Thyroid gland (tissue), 4 donors: ENCODE measurements at regions not wholly inside any gene's neighbourhood (a gene's known extent, or its start where the extent isn't known, plus 50 kb on each side); places are given as distances from the start of the nearest gene placed in this dataset.

Source experiments
- DNase-seq, 2 donors: peaks; one replicate each; pipeline ENCODE4 v3.0.0-alpha.2; 2019
- H3K27ac ChIP-seq, 3 donors: fragments of 200-600 bp; sonication (generic); 1 replicate in 2 of 3; 2 replicates in 1 of 3; pipeline ENCODE4 v1.5.1; 2016 to 2019; ENCODE audit warnings: mild to moderate bottlenecking in 1 of 3, moderate library complexity in 1 of 3
- H3K27me3 ChIP-seq: fragments of 200-600 bp; sonication (generic); one replicate; pipeline ENCODE4 v1.5.1; 2019
- H3K36me3 ChIP-seq, 2 donors: fragments of 200-600 bp; sonication (generic); one replicate each; pipeline ENCODE4 v1.5.1; 2016 to 2019
- H3K4me1 ChIP-seq, 2 donors: fragments of 200-600 bp; sonication (generic); one replicate each; pipeline ENCODE4 v1.5.1; 2017 to 2019
- H3K4me3 ChIP-seq, 3 donors: fragments of 200-600 bp; sonication (generic); replicated peaks in 1 of 3; 1 replicate in 2 of 3; 2 replicates in 1 of 3; pipeline ENCODE4 v1.5.1; 2016; ENCODE audit warnings: mild to moderate bottlenecking in 1 of 3
- H3K9me3 ChIP-seq: fragments of 200-600 bp; sonication (generic); one replicate; pipeline ENCODE4 v1.5.1; 2017
- CTCF ChIP-seq, 6 experiments: fragments of 200-600 bp in 3 of 6; fragments of 450-650 bp in 3 of 6; sonication (generic) in 3 of 6; IDR thresholded peaks; one replicate each; pipeline ENCODE4 v1.5.1; 2016 to 2019; ENCODE audit warnings: antibody characterized with exemption in 6 of 6, mild to moderate bottlenecking in 2 of 6, inconsistent platforms in 1 of 6, moderate library complexity in 1 of 6
- POLR2A ChIP-seq, 2 donors: fragments of 450-650 bp; IDR thresholded peaks; one replicate each; pipeline ENCODE4 v1.6.1; 2017; ENCODE audit warnings: antibody characterized with exemption in 2 of 2, mild to moderate bottlenecking in 2 of 2, moderate library complexity in 1 of 2
- WGBS, 2 donors: methylation state at CpG; one replicate each; pipeline ENCODE4 v1.1.5; 2017; 5-methylcytosine and 5-hydroxymethylcytosine counted together
- intact Hi-C: fragments of 100-400 bp; cut with DNase I; formaldehyde crosslinking; loops from one replicate; pipeline ENCODE4 v1.15.1; 2023

- no peak overlapping the region for H3K27ac ChIP-seq
- no peaks in the 10 kb centered on the region for H3K36me3 ChIP-seq
- H3K9me3 ChIP-seq = no peaks in the 10 kb centered on the region
- H3K4me3 ChIP-seq = no peak overlapping the region
- TF ChIP-seq CTCF (IDR thresholded peaks at IDR 0.05) (no peak), POLR2A (IDR thresholded peaks at IDR 0.05) (no peak)
- no peaks in the 10 kb centered on the region for H3K4me1 ChIP-seq
- intact Hi-C loops = no loop called here
- DNase-seq = no peak
- 76 to 84% methylated on average over 4 of the region's 4 CpGs for WGBS, 2 donors
- H3K27me3 ChIP-seq = no peaks in the 10 kb centered on the region
Observed at GRCh38 chr3:87563712-87564111, 287.3 kb upstream of the POU1F1 start.

- H3K4me3 ChIP-seq = no peak overlapping the region
- no peak for DNase-seq
- TF ChIP-seq CTCF (IDR thresholded peaks at IDR 0.05) = no peak
- TF ChIP-seq POLR2A (IDR thresholded peaks at IDR 0.05) = no peak
- no peaks in the 10 kb centered on the region for H3K27me3 ChIP-seq
- no peaks in the 10 kb centered on the region for H3K4me1 ChIP-seq
- WGBS, 2 donors = 66 to 67% methylated on average over 3 of the region's 3 CpGs
- intact Hi-C loops = no loop called here
- H3K9me3 ChIP-seq = no peaks in the 10 kb centered on the region
- no peak overlapping the region for H3K27ac ChIP-seq
- H3K36me3 ChIP-seq = no peaks in the 10 kb centered on the region
Observed at GRCh38 chr3:87558492-87558891, 282.1 kb upstream of the POU1F1 start.

- TF ChIP-seq POLR2A (IDR thresholded peaks at IDR 0.05) (no peak), CTCF (IDR thresholded peaks at IDR 0.05) (no peak)
- H3K27ac ChIP-seq = no peak overlapping the region
- no peaks in the 10 kb centered on the region for H3K4me1 ChIP-seq
- no peaks in the 10 kb centered on the region for H3K9me3 ChIP-seq
- no peak for DNase-seq
- no peaks in the 10 kb centered on the region for H3K36me3 ChIP-seq
- no peaks in the 10 kb centered on the region for H3K27me3 ChIP-seq
- WGBS, 2 donors = 0% methylated on average over 1 of the region's 1 CpG
- H3K4me3 ChIP-seq = no peak overlapping the region
- intact Hi-C loops = no loop called here
Observed at GRCh38 chr3:87555290-87555689, 278.9 kb upstream of the POU1F1 start.

- Histone ChIP-seq H3K36me3 (no peaks in the 10 kb centered on the region), H3K27me3 (no peaks in the 10 kb centered on the region), H3K9me3 (no peaks in the 10 kb centered on the region), H3K27ac (no peak overlapping the region), H3K4me1 (no peaks in the 10 kb centered on the region), H3K4me3 (no peak overlapping the region)
- intact Hi-C loops = no loop called here
- TF ChIP-seq CTCF (IDR thresholded peaks at IDR 0.05) (no peak), POLR2A (IDR thresholded peaks at IDR 0.05) (no peak)
- WGBS, 2 donors = 88 to 89% methylated on average over 3 of the region's 3 CpGs
- no peak for DNase-seq
Observed at GRCh38 chr3:87553058-87553457, 276.7 kb upstream of the POU1F1 start.

- DNase-seq = no peak
- no peak overlapping the region for H3K4me3 ChIP-seq
- H3K27me3 ChIP-seq = no peaks in the 10 kb centered on the region
- intact Hi-C loops = no loop called here
- WGBS, 2 donors = 86 to 91% methylated on average over 3 of the region's 3 CpGs
- no peaks in the 10 kb centered on the region for H3K9me3 ChIP-seq
- H3K4me1 ChIP-seq = no peaks in the 10 kb centered on the region
- H3K27ac ChIP-seq = no peak overlapping the region
- no peaks in the 10 kb centered on the region for H3K36me3 ChIP-seq
- TF ChIP-seq CTCF (IDR thresholded peaks at IDR 0.05) = no peak
- no peak for TF ChIP-seq POLR2A (IDR thresholded peaks at IDR 0.05)
Observed at GRCh38 chr3:87550892-87551291, 274.5 kb upstream of the POU1F1 start.
